DOHH2 (cell line): ENCODE measurements at regions not wholly inside any gene's neighbourhood (a gene's known extent, or its start where the extent isn't known, plus 50 kb on each side); places are given as distances from the start of the nearest gene placed in this dataset.

Source experiments
- EZH2phosphoT487 ChIP-seq: fragments of 200-600 bp; sonication (generic); IDR thresholded peaks from 2 replicates; pipeline ENCODE4 v1.6.1; 2017; ENCODE audit warnings: borderline replicate concordance, mild to moderate bottlenecking, antibody characterized with exemption, low read length, moderate library complexity, mixed read lengths
- TF ChIP-seq, protein P1 (sequence below): fragments of 200-600 bp; sonication (generic); IDR thresholded peaks from one replicate; pipeline ENCODE4 v1.5.1; 2014; ENCODE audit warnings: antibody characterized with exemption, mild to moderate bottlenecking, low read depth, low read length; ENCODE audit not compliant: poor library complexity, severe bottlenecking

DNA sequence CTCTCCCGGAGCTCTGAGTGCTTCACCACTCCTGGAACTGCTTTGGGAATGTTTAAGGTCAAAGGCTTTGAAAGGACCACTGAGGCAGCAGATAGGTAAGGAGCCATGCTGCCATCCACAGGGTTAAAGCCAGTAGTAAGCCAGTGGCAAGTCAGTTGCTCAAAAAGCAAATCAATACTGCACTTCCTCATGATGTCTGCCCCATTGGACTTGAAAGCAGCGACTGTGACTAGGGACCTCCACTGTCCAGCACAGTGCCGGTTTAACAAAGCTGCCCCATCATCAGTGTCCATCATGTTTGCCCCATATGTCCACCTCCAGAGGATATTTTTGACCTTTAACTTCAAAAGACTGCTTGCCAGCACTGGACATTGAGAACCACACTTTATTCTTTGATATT, 49.9 kb upstream of the FGF13 start:
- TF ChIP-seq, protein P1, sequence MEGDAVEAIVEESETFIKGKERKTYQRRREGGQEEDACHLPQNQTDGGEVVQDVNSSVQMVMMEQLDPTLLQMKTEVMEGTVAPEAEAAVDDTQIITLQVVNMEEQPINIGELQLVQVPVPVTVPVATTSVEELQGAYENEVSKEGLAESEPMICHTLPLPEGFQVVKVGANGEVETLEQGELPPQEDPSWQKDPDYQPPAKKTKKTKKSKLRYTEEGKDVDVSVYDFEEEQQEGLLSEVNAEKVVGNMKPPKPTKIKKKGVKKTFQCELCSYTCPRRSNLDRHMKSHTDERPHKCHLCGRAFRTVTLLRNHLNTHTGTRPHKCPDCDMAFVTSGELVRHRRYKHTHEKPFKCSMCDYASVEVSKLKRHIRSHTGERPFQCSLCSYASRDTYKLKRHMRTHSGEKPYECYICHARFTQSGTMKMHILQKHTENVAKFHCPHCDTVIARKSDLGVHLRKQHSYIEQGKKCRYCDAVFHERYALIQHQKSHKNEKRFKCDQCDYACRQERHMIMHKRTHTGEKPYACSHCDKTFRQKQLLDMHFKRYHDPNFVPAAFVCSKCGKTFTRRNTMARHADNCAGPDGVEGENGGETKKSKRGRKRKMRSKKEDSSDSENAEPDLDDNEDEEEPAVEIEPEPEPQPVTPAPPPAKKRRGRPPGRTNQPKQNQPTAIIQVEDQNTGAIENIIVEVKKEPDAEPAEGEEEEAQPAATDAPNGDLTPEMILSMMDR = no peak
- no peak for TF ChIP-seq EZH2phosphoT487
